ENCODE measurements at regions not wholly inside any gene's neighbourhood (a gene's known extent, or its start where the extent isn't known, plus 50 kb on each side); places are given as distances from the start of the nearest gene placed in this dataset.

DNA sequence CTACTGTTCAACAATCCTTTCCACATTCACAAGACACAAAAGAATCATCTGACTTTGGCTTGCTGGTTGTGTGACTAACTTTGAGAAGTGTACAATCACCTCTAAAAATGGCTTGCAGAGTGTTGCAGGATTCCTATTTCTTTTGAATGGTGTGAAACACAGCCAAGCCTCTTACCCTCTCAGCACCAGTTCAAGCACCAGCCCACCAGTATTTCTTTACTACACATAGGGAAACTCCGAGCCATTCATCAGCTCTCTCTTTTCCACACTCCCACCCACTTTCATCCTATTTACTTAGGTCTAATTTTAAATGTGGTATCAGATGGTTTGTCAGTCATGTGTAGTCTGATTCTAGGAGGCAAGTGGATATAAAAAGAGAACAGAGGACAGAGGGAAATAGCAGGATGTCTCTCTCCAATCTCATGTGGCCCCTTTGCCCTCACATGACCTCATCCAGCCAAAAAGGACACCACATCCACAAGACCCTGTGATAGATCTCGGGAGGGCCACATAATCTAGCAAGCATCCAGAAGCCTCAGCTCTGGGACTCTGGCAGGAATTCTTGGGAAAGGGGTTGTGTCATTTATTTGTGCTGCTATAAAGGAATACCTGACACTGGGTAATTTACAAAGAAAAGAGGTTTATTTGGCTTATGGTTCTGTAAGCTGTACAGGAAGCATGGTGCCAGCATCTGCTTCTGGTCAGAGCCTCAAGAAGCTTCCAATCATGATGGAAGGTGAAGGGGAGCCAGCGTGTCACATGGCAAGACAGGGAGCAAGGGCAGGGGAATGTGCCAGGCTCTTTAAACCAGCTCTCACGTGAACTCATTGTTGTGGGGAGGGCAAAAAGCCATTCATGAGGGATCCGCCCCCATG lies 66.8 kb upstream of the NEBL start:
- DNase-seq, result no peak

DNA sequence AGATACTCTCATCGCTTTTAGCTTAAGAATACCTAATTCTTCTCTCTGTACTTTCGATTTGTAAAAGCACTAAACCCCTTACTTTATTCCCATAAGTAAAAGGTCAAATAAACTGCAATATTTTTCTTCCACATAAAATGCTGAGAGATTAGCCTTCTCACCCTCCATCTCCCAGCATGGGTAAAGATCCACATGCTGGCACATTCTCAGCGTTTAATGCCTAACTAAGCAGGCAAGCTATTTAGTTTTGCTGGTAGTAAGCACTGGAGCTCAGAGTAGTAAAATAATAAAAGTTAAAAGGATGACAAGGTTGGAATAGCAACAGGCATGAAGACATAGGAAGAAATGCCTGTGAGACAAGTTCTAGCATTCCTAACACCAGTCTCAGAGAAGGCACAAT lies 65.9 kb upstream of the NEBL start:
- DNase-seq, result no peak

DNA sequence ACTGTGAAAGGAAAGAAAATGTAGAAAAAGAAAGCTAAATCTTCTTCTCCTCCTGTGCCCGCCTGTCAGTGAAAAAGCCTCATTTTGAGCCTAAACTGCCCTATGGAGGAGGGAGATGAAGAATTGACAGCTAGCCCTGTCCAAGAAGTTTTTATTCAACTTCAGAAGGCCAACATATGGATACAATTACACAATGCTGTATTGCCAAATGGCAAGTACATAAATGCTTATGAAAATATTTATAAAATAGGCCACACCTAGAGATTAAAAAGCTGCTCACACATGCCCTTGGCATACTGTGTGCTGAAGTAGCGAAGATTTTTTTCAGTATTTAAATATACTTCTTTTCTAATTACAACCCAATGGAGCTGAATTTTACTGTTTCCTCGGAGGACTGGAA lies 65.1 kb upstream of the NEBL start:
- DNase-seq, result no peak

DNA sequence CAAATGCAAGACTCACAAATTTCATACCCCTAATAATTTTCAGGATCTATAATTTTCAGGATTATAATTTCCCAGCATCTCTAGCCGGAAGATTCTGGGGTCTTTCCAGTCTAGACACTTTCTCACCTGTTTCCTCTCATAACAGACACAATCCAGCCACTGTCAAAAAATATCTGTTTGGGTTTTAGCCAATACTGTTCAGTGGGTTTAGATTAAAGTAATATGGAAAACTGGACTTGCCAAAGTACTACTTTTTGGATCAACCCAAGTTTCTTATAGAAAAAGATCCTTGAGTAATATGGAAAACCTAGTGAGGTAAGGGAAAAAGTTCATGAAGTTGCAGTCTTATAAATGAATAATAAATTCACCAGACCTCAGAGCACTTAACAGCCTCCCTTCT lies 62.1 kb upstream of the NEBL start:
- DNase-seq, result no peak

DNA sequence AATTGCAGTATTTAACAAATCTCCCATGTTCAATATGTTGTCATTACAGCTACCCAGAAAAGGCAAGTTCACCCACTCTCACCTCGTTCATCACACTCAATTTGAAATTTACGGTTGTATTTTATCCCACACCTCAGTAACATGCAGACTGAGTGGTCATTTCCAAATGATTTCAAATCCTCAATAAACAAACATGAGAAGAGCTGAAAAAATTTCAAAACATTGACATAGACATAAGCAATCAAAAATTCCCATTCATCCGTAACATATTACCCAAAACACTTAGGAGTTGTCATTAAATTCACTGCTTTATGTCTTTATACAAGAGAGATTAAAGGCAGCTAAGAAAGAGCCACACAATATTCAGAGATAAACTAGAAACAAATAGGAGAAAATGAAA lies 61.7 kb upstream of the NEBL start:
- DNase-seq, result no peak

DNA sequence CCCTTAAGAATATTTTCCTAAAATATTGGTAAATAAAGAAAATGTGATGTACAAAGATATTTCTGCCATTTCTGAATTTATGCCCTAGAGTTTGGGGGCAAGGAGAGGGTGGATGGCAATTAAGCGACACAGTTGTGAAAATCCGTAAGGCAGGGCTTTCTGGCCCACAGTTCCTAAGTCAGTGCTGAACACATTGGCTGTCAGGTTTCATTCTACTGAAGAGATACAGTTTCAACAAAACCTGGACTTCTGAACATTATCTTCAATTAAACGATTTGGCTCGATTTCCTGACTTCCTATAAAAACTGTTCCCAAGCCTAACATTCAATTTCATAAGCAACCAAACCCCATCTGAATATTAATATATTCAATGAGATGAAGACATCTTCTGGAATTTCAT lies 61.1 kb upstream of the NEBL start:
- no peak for DNase-seq

DNA sequence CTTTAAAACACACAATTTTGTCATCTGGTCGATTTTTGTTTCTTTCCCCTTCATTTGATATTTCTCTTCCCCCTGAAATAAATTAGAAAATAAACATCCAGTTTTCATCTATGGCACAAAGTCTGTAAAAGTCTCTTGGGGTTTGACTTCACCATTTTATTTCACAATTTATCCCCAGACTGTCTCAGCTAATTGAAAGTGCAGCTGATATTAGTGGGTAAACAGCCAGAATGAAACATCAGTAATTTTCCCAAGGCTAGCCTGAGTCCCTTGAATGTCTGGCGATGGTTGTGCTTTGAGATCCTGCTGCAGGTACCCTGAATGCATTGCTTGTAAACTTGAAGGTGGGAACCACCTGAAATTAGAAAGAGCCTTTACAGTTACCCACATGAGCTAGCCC lies 60.6 kb upstream of the NEBL start:
- DNase-seq, result no peak

DNA sequence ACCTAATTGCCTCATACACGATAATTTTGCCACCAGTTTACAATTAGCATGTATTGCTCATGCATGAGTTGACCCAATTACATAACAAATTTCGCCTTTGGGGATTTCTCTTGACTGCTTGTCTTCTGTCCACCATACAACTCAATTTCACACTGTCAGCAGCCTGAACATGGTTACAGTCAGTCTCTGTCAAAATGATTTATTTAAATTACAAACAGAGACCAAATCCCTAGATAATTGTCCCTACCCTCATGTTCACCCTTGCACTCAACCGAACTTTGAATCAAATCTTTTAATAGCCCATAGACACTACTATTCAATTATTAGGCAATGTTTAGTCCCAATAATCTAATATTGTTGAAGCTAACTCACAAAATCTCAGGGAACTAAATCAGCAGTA lies 59.7 kb upstream of the NEBL start:
- no peak for DNase-seq

DNA sequence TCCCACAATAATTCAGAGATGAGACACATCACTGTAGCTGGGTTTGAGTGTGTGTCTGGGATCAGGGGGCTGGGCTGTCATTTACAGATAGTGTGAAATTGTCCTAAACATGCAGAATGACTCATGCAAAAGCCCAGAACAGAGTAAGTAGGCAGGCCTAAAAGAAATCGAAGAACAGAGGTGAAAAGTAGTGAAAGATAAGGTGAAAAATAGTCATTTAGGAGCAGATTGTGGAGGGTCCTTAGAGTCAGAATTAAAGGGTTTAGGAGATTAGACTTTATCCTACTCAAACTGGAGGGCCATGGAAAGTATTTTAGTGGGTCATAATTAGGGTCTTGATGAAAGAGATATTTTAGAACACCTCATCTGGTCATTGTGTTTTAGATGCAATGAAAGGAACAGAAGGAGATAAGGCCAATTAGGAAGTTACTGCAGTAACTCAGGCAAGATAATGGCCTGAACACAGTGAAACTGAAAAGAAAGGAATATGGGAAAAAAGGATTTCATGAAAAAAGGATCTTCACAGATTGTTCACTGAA lies 58.3 kb upstream of the NEBL start:
- no peak for DNase-seq

DNA sequence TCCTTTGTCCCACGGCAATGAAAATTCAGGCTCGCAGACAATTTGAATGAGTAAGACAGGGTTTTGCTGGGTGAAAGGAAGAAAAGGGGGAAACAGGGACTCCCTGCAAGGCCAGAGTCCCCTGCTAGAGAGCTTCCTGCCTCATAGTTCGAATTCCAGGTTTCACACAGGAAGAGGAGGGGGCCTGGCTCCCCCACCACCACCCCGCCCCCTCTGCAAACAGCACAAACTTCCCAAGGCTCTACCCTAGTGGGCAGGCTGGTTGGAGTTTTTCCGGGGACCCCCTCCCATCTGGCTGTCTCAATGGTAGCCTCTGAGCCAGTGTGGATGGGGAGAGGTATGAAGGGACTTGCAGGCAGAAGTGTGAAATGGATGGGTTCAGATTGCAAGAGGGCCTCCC lies 57.4 kb upstream of the NEBL start:
- no peak for DNase-seq

DNA sequence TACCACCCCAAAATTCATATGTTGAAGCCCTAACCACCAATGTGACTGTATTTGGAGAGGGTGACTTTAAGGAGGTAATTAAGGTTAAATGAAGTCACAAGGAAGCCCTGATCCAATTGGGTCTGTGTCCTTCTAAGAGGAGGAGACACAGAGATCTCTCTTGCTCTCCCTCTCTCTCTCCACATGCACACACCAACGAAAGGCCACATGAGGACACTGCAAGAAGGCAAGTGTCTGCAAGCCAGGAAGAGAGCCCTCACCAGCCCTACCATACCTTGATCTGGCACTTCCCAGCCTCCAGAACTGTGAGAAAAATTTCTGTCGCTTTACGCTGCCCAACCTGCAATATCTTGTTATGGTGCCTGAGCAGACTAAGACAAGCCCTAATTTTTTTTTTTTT lies 56.0 kb upstream of the NEBL start:
- no peak for DNase-seq

DNA sequence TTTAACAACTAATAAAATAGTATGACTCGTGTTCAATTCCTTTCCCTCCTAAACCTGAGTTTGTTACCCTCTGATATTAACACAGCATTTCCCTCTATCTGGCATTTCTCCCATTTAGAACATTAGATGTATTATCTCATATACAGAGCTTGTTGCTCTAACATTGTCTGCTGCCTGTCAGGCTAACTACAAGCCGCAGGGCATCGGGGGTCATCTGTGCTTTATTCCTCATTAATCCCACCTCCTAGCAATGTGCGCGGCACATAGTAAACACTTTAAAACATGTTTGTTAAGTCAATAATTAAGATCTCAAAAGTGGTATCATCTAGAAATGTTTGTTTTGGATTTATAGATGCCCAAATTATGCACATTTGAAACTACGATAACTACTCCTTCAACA lies 52.9 kb upstream of the NEBL start:
- DNase-seq, result no peak

DNA sequence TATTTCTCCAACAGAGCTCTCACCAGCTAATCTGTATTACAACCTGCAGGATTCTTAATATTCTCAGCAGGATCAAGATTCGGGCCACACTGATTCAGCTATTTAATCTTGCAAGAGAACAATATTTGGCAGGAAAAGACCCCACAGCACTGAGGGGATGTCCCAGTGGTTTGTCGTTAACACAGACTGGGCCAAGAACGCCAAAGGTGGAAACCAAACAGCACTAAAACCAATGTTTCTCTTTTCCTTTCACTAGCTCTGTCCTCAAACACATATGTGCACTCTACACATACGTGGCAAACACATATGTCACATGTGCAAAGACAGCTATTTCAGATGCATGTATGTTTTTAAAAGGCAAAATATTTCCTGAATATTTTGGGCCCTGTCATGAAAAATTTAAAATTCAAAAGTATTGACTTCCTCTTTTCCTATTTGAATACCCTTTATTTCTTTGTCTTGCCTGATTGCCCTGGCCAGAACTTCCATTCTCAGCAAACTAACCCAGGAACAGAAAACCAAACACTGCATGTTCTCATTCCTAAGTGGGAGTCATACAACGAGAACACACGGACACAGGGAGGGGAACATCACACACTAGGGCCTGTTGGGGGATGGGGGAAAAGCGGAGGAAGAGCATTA lies 51.7 kb upstream of the NEBL start:
- no peak for DNase-seq

All from CD4-positive, alpha-beta T cell treated with Interleukin-4 for 1 hour (primary cell).